GM12891 (cell line): ENCODE measurements at regions not wholly inside any gene's neighbourhood (a gene's known extent, or its start where the extent isn't known, plus 50 kb on each side); places are given as distances from the start of the nearest gene placed in this dataset.

Experiments used
- DNase-seq: peaks from one replicate; pipeline ENCODE4 v3.0.0; 2011; ENCODE audit warnings: low spot score; ENCODE audit not compliant: insufficient read length
- FAIRE-seq: peaks from 2 replicates; lab custom pipeline; 2011; peaks lifted over from hg19 to GRCh38; lab: Jason Lieb, UNC
- PAX5 ChIP-seq: IDR thresholded peaks from 2 replicates; pipeline ENCODE4 v1.6.1; 2011; ENCODE audit warnings: low read length, moderate library complexity, mild to moderate bottlenecking; ENCODE audit not compliant: insufficient read depth, severe bottlenecking
- POLR2A ChIP-seq: IDR thresholded peaks from 2 replicates; pipeline ENCODE4 v1.6.1; 2011; ENCODE audit warnings: low read depth, low read length, control low read depth
- POLR2AphosphoS5 ChIP-seq: IDR thresholded peaks from 2 replicates; pipeline ENCODE4 v1.6.1; 2011; ENCODE audit warnings: low read depth, low read length, control low read depth
- POU2F2 ChIP-seq: IDR thresholded peaks from 2 replicates; pipeline ENCODE4 v1.6.1; 2011; ENCODE audit warnings: low read depth, mild to moderate bottlenecking, control low read depth, low read length, moderate library complexity
- SPI1 ChIP-seq: IDR thresholded peaks from 2 replicates; pipeline ENCODE4 v1.6.1; 2011; ENCODE audit warnings: low read depth, low read length, control low read depth
- TAF1 ChIP-seq: IDR thresholded peaks from 2 replicates; pipeline ENCODE4 v1.6.1; 2011; ENCODE audit warnings: low read depth, low read length, control low read depth

- DNase-seq, result no peak
- FAIRE-seq, result no peak
- TF ChIP-seq POU2F2 (no peak), SPI1 (no peak), POLR2A (no peak), PAX5 (no peak), POLR2AphosphoS5 (no peak), TAF1 (no peak)
These were observed 298.9 kb upstream of the B3GAT1 start for GRCh38 chr11:134710861-134711407.

DNA sequence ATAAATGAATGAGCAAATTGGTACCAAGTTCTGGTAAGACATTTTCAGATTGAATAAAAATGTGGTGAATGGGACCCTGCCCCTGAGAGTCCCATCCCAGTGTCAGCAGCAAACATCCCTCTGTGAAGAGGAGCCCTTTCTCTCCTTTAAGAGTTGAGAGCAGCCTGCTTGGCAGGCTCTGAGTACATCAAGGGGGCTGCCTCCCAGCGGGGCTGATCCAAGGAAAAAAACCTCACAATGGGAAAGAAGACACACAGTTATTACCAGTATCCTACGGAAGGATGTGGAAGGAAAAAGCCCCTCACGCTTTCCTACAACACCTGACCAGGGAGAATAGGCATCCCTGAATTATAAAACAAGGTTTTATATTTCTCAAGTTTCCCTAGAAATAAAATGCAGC lies 293.8 kb upstream of the B3GAT1 start:
- DNase-seq, result no peak
- no peak for FAIRE-seq
- TF ChIP-seq TAF1 (no peak), SPI1 (no peak), POLR2AphosphoS5 (no peak), POLR2A (no peak), POU2F2 (no peak), PAX5 (no peak)

- no peak for TF ChIP-seq POLR2AphosphoS5
- TF ChIP-seq POLR2A, result no peak
- no peak for TF ChIP-seq TAF1
- TF ChIP-seq PAX5, result no peak
- TF ChIP-seq POU2F2, result no peak
- TF ChIP-seq SPI1, result no peak
- no peak for FAIRE-seq
These were observed 290.8 kb upstream of the B3GAT1 start for GRCh38 chr11:134702827-134703226.

GRCh38 chr11:134701564-134702165 lies 289.6 kb upstream of the B3GAT1 start:
- no peak for FAIRE-seq
- TF ChIP-seq POU2F2, result no peak
- no peak for TF ChIP-seq SPI1
- no peak for TF ChIP-seq POLR2AphosphoS5
- TF ChIP-seq POLR2A, result no peak
- no peak for TF ChIP-seq TAF1
- TF ChIP-seq PAX5, result no peak
- DNase-seq, result no peak

More at GRCh38 chr11:134702827-134703226, 290.8 kb upstream of the B3GAT1 start:
- no peak for DNase-seq

DNA sequence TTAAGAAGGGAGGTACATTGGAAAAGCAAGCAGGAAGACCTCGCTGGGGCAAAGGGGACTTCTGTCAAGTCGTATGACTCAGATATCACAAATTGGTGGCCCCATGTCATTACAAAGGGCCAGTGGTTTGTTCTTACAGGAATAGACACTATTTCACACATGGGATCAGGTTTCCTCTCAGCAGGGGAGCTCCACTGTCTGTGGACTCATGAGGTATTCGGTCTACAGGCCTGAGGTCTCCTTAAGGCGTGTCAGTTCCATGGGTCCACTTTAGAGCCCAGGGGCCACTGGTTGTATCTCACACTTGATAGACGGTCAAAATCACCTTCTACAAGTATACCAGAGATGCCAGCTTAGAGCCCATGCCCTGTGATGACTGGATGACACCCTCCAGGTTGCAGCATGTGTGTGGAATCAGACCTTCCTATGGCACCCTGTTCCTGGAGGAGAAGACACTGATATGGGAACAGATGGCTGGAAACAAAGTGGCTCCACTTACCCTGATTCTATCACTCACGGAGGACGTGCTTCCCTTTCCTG lies 288.1 kb upstream of the B3GAT1 start:
- no peak for FAIRE-seq
- TF ChIP-seq POU2F2, result no peak
- TF ChIP-seq TAF1, result no peak
- TF ChIP-seq SPI1, result no peak
- no peak for TF ChIP-seq PAX5
- no peak for TF ChIP-seq POLR2AphosphoS5
- no peak for TF ChIP-seq POLR2A
- DNase-seq, result no peak

GRCh38 chr11:134696455-134696854 lies 284.4 kb upstream of the B3GAT1 start:
- no peak for FAIRE-seq
- no peak for DNase-seq
- TF ChIP-seq POLR2AphosphoS5, result no peak
- TF ChIP-seq TAF1, result no peak
- no peak for TF ChIP-seq PAX5
- TF ChIP-seq POLR2A, result no peak
- TF ChIP-seq POU2F2, result no peak
- TF ChIP-seq SPI1, result no peak

- FAIRE-seq (no peak), DNase-seq (no peak)
- TF ChIP-seq SPI1, result no peak
These were observed 279.9 kb upstream of the B3GAT1 start for GRCh38 chr11:134691985-134692384.

DNA sequence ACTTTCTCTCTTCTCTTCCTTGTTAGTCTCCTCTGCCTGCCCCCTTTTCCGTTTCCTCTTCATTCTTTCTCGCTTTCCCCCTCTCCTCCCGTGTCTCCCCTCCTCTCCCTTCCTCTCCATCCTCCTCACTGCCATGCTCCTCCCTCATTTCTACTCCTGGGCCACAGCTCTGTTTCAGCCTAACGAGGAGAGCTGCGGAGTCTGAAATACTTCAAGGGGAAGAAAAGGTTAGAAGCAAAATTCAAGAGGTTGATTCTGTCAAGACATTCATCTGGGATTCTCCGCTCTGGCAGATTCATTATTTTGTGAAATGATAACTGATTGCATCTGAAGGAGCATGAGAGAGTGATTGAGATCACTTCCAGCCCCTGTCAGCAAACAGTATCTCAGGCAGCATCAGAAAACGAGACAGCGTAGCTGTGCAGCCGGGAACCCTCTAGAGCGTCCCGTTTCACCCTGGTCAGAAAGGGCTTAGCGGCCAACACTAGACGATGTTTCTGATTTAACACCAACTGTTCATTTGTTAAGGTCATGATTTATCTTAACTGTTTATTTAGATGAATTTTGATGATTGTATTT lies 279.3 kb upstream of the B3GAT1 start:
- DNase-seq (no peak), FAIRE-seq (no peak)
- TF ChIP-seq SPI1, result no peak
- no peak for TF ChIP-seq POLR2AphosphoS5
- TF ChIP-seq POU2F2, result no peak
- no peak for TF ChIP-seq TAF1
- no peak for TF ChIP-seq POLR2A
- TF ChIP-seq PAX5, result no peak

GRCh38 chr11:134689886-134690285 lies 277.8 kb upstream of the B3GAT1 start:
- DNase-seq (no peak), FAIRE-seq (no peak)
- TF ChIP-seq POLR2AphosphoS5 (no peak), POLR2A (no peak), SPI1 (no peak), PAX5 (no peak), TAF1 (no peak), POU2F2 (no peak)

DNA sequence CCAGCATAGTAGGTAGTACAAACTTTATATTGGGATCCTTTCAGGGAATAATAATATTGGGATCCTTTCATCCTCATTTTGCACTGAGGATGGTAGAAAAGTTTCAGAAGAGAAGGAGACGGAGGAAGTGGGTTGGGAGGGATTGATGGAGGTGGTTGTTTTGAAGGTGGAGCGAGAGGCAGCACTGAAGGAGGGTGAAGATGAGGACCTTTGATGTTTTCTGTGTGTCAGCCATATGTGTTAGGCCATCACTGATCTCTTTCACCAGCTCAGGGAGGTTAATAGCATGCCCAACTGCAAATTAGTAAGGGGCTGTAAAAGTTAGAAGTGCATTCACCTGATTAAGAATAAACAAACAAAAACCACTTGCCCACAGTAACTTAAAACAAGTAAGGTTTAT lies 275.5 kb upstream of the B3GAT1 start:
- TF ChIP-seq POLR2AphosphoS5 (no peak), PAX5 (no peak), POU2F2 (no peak), SPI1 (no peak), POLR2A (no peak), TAF1 (no peak)
- no peak for FAIRE-seq
- no peak for DNase-seq
